ENCODE measurements at regions not wholly inside any gene's neighbourhood (a gene's known extent, or its start where the extent isn't known, plus 50 kb on each side); places are given as distances from the start of the nearest gene placed in this dataset.

GRCh38 chr7:85561706-85562105, 374.9 kb upstream of the SEMA3D start:
- no peak for DNase-seq (ENCODE audit: low read depth in 1 of 2, low spot score in 1 of 2)
- no peak overlapping the region for H3K27ac ChIP-seq (replicated peaks)
- H3K4me3 ChIP-seq (replicated peaks; ENCODE audit: insufficient read depth, low read length), result no peak overlapping the region
- no peaks in the 10 kb centered on the region for H3K27me3 ChIP-seq (ENCODE audit: insufficient read depth, poor library complexity, severe bottlenecking)
- TF ChIP-seq CTCF (IDR thresholded peaks at IDR 0.05; ENCODE audit: insufficient read depth, low read length), result no peak
- TF ChIP-seq REST (IDR thresholded peaks at IDR 0.05; ENCODE audit: insufficient replicate concordance, low read depth), result no peak
- no peak for TF ChIP-seq GABPA (IDR thresholded peaks at IDR 0.05; ENCODE audit: low read depth)
- no peak for TF ChIP-seq POLR2AphosphoS5 (IDR thresholded peaks at IDR 0.05; ENCODE audit: low read depth)
- no peak for TF ChIP-seq SPI1 (IDR thresholded peaks at IDR 0.05; ENCODE audit: borderline replicate concordance, low read depth)

GRCh38 chr7:85554236-85555178, 367.7 kb upstream of the SEMA3D start:
- DNase-seq (ENCODE audit: low read depth in 1 of 2, low spot score in 1 of 2), result peak; percentile 19 to 25
- H3K4me3 ChIP-seq (replicated peaks; ENCODE audit: insufficient read depth, low read length), result no peak overlapping the region
- no peak for TF ChIP-seq REST (IDR thresholded peaks at IDR 0.05; ENCODE audit: insufficient replicate concordance, low read depth)
- no peak for TF ChIP-seq GABPA (IDR thresholded peaks at IDR 0.05; ENCODE audit: low read depth)
- no peak for TF ChIP-seq SPI1 (IDR thresholded peaks at IDR 0.05; ENCODE audit: borderline replicate concordance, low read depth)
- peak; percentile 47 for TF ChIP-seq CTCF (IDR thresholded peaks at IDR 0.05; ENCODE audit: insufficient read depth, low read length)
- no peak for TF ChIP-seq POLR2AphosphoS5 (IDR thresholded peaks at IDR 0.05; ENCODE audit: low read depth)
- H3K27me3 ChIP-seq (ENCODE audit: insufficient read depth, poor library complexity, severe bottlenecking), result no peaks in the 10 kb centered on the region
- no peak overlapping the region for H3K27ac ChIP-seq (replicated peaks)

GRCh38 chr7:85535974-85536729, 349.3 kb upstream of the SEMA3D start:
- no peaks in the 10 kb centered on the region for H3K27me3 ChIP-seq (ENCODE audit: insufficient read depth, poor library complexity, severe bottlenecking)
- DNase-seq (ENCODE audit: low read depth in 1 of 2, low spot score in 1 of 2), result no peak
- no peak overlapping the region for H3K4me3 ChIP-seq (replicated peaks; ENCODE audit: insufficient read depth, low read length)
- H3K27ac ChIP-seq (replicated peaks), result no peak overlapping the region
- no peak for TF ChIP-seq POLR2AphosphoS5 (IDR thresholded peaks at IDR 0.05; ENCODE audit: low read depth)
- TF ChIP-seq REST (IDR thresholded peaks at IDR 0.05; ENCODE audit: insufficient replicate concordance, low read depth), result no peak
- no peak for TF ChIP-seq SPI1 (IDR thresholded peaks at IDR 0.05; ENCODE audit: borderline replicate concordance, low read depth)

All from HL-60 (cell line).